ENCODE measurements at regions not wholly inside any gene's neighbourhood (a gene's known extent, or its start where the extent isn't known, plus 50 kb on each side); places are given as distances from the start of the nearest gene placed in this dataset.

DNA sequence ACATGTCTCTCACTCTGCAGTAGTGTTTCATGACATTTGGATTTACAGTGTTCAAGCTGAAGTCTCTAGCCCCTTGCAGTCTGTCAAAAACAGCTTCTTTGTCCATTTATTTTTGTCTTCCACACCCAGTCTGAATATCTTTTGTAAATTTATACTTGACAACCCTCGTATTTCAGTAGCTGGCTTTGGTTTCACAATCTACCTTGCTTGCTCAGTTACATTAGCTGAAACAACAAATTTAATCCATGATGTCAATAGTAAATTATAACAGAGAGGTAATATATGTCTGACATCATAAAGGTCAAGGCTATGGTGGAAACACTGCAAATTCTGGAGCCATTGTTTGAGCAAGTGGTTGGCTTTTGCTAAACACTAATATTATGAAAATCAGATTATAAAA lies 328.7 kb downstream of the MTX2 start:
- H3K27me3 ChIP-seq (ENCODE audit: low read depth, low read length): no peaks in the 10 kb centered on the region
- no peak overlapping the region for H3K4me3 ChIP-seq (ENCODE audit: low read depth in 1 of 2, low read length in 2 of 2)
- no peaks in the 10 kb centered on the region for H3K9me3 ChIP-seq (ENCODE audit: control insufficient read depth in 1 of 2, low read length in 2 of 2)
- peaks cover 0 to 4% of the 10 kb centered on the region in 2 donors for H3K4me1 ChIP-seq (ENCODE audit: control insufficient read depth in 1 of 2, insufficient read depth in 2 of 2, low read length in 2 of 2)
- H3K27ac ChIP-seq (ENCODE audit: low read length): no peak overlapping the region
- no peaks in the 10 kb centered on the region for H3K36me3 ChIP-seq (ENCODE audit: control insufficient read depth in 1 of 2, insufficient read depth in 2 of 2, low read length in 2 of 2)

DNA sequence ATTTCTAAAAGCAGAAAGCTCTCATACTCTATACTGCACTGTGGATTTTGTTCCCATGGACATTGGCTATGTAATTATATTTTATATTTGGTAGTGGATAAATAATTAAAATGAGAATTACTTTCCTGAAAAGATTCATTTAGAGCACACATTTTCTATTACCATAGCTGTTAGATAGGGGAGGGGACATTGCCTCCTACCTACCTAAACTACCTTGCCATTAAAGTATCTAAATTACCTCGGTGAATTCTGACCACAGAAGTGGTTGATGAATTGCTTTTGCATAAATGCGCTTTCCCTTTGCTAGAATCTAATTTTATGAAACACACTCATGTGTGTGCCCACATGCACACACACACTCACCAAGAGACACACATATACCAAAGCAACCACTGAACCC lies 329.1 kb downstream of the MTX2 start:
- Histone ChIP-seq H3K4me1 (ENCODE audit: control insufficient read depth in 1 of 2, insufficient read depth in 2 of 2, low read length in 2 of 2) (peaks cover 0 to 4% of the 10 kb centered on the region in 2 donors), H3K27me3 (ENCODE audit: low read depth, low read length) (no peaks in the 10 kb centered on the region), H3K27ac (ENCODE audit: low read length) (no peak overlapping the region), H3K4me3 (ENCODE audit: low read depth in 1 of 2, low read length in 2 of 2) (no peak overlapping the region), H3K9me3 (ENCODE audit: control insufficient read depth in 1 of 2, low read length in 2 of 2) (no peaks in the 10 kb centered on the region), H3K36me3 (ENCODE audit: control insufficient read depth in 1 of 2, insufficient read depth in 2 of 2, low read length in 2 of 2) (no peaks in the 10 kb centered on the region)

DNA sequence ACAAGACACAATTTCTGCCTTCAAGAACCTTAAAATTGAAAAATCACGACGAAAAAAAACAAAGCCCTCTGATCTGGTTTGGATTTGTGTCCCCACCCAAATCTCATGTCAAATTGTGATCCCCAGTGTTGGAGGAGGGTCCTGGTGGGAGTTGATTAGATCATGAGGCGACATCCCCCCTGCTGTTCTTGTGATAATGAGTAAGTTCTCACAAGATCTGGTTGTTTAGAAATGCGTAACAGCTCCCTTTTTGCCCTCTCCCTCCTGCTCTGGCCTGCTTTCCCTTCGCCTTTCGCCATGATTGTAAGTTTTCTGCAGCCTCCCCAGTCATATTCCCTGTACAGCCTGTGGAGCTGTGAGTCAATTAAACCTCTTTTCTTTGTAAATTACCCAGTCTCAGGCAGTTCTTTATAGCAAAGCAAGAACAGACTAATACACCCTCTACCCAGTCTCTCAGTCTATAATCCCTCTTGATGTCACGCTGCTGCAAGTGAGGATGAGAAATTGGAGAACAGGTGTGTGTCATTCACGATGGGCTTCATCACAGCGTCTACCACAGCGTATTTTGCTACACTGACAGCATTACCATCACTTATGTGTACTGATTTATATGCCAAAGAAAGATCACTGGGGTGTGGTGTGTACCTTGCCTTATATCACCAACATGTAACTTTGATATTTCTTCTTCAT lies 330.7 kb downstream of the MTX2 start:
- Histone ChIP-seq H3K4me1 (ENCODE audit: control insufficient read depth in 1 of 2, insufficient read depth in 2 of 2, low read length in 2 of 2) (peaks cover 0 to 4% of the 10 kb centered on the region in 2 donors), H3K4me3 (ENCODE audit: low read depth in 1 of 2, low read length in 2 of 2) (no peak overlapping the region), H3K36me3 (ENCODE audit: control insufficient read depth in 1 of 2, insufficient read depth in 2 of 2, low read length in 2 of 2) (no peaks in the 10 kb centered on the region), H3K9me3 (ENCODE audit: control insufficient read depth in 1 of 2, low read length in 2 of 2) (no peaks in the 10 kb centered on the region), H3K27ac (ENCODE audit: low read length) (no peak overlapping the region), H3K27me3 (ENCODE audit: low read depth, low read length) (no peaks in the 10 kb centered on the region)

GRCh38 chr2:176601066-176601465 lies 331.8 kb downstream of the MTX2 start:
- no peaks in the 10 kb centered on the region for H3K27me3 ChIP-seq (ENCODE audit: low read depth, low read length)
- no peak overlapping the region for H3K4me3 ChIP-seq (ENCODE audit: low read depth in 1 of 2, low read length in 2 of 2)
- H3K9me3 ChIP-seq (ENCODE audit: control insufficient read depth in 1 of 2, low read length in 2 of 2): no peaks in the 10 kb centered on the region
- H3K4me1 ChIP-seq (ENCODE audit: control insufficient read depth in 1 of 2, insufficient read depth in 2 of 2, low read length in 2 of 2): peaks cover 0 to 4% of the 10 kb centered on the region in 2 donors
- no peaks in the 10 kb centered on the region for H3K36me3 ChIP-seq (ENCODE audit: control insufficient read depth in 1 of 2, insufficient read depth in 2 of 2, low read length in 2 of 2)
- no peak overlapping the region for H3K27ac ChIP-seq (ENCODE audit: low read length)

- no peak overlapping the region for H3K4me3 ChIP-seq (ENCODE audit: low read depth in 1 of 2, low read length in 2 of 2)
- H3K27ac ChIP-seq (ENCODE audit: low read length): no peak overlapping the region
- H3K36me3 ChIP-seq (ENCODE audit: control insufficient read depth in 1 of 2, insufficient read depth in 2 of 2, low read length in 2 of 2): no peaks in the 10 kb centered on the region
- no peaks in the 10 kb centered on the region for H3K27me3 ChIP-seq (ENCODE audit: low read depth, low read length)
- no peaks in the 10 kb centered on the region for H3K9me3 ChIP-seq (ENCODE audit: control insufficient read depth in 1 of 2, low read length in 2 of 2)
- H3K4me1 ChIP-seq (ENCODE audit: control insufficient read depth in 1 of 2, insufficient read depth in 2 of 2, low read length in 2 of 2): peaks cover 0 to 16% of the 10 kb centered on the region in 2 donors
Measured at GRCh38 chr2:176612036-176612435, 342.8 kb downstream of the MTX2 start.

DNA sequence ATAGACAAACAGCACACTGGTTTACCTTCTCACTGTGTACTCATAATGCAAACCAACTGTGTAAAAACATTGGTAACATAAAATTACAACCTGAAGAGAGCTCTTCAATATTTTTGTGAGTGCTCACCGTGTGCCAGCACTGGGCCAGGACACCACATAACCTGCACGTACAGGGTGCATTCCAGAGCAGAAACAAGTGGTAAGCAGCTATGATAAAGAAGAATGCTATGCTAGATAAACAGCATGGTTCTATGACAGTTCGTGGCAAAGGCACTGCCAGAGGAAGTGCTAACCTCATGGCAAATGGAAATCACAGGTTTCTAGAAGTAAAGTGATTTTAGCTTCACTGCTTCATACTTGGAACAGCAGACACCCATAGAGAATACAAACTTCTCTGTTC lies 343.5 kb downstream of the MTX2 start:
- peaks cover 0 to 16% of the 10 kb centered on the region in 2 donors for H3K4me1 ChIP-seq (ENCODE audit: control insufficient read depth in 1 of 2, insufficient read depth in 2 of 2, low read length in 2 of 2)
- no peaks in the 10 kb centered on the region for H3K9me3 ChIP-seq (ENCODE audit: control insufficient read depth in 1 of 2, low read length in 2 of 2)
- no peaks in the 10 kb centered on the region for H3K36me3 ChIP-seq (ENCODE audit: control insufficient read depth in 1 of 2, insufficient read depth in 2 of 2, low read length in 2 of 2)
- H3K27ac ChIP-seq (ENCODE audit: low read length): no peak overlapping the region
- H3K27me3 ChIP-seq (ENCODE audit: low read depth, low read length): no peaks in the 10 kb centered on the region
- H3K4me3 ChIP-seq (ENCODE audit: low read depth in 1 of 2, low read length in 2 of 2): no peak overlapping the region

- Histone ChIP-seq H3K27ac (ENCODE audit: low read length) (no peak overlapping the region), H3K9me3 (ENCODE audit: control insufficient read depth in 1 of 2, low read length in 2 of 2) (no peaks in the 10 kb centered on the region), H3K4me1 (ENCODE audit: control insufficient read depth in 1 of 2, insufficient read depth in 2 of 2, low read length in 2 of 2) (peaks cover 0 to 16% of the 10 kb centered on the region in 2 donors), H3K4me3 (ENCODE audit: low read depth in 1 of 2, low read length in 2 of 2) (no peak overlapping the region), H3K27me3 (ENCODE audit: low read depth, low read length) (no peaks in the 10 kb centered on the region), H3K36me3 (ENCODE audit: control insufficient read depth in 1 of 2, insufficient read depth in 2 of 2, low read length in 2 of 2) (no peaks in the 10 kb centered on the region)
Measured at GRCh38 chr2:176613323-176613987, 344.2 kb downstream of the MTX2 start.

GRCh38 chr2:176614049-176614448 lies 344.8 kb downstream of the MTX2 start:
- H3K36me3 ChIP-seq (ENCODE audit: control insufficient read depth in 1 of 2, insufficient read depth in 2 of 2, low read length in 2 of 2): no peaks in the 10 kb centered on the region
- H3K27me3 ChIP-seq (ENCODE audit: low read depth, low read length): no peaks in the 10 kb centered on the region
- no peak overlapping the region for H3K27ac ChIP-seq (ENCODE audit: low read length)
- peaks cover 0 to 16% of the 10 kb centered on the region in 2 donors for H3K4me1 ChIP-seq (ENCODE audit: control insufficient read depth in 1 of 2, insufficient read depth in 2 of 2, low read length in 2 of 2)
- H3K4me3 ChIP-seq (ENCODE audit: low read depth in 1 of 2, low read length in 2 of 2): no peak overlapping the region
- H3K9me3 ChIP-seq (ENCODE audit: control insufficient read depth in 1 of 2, low read length in 2 of 2): no peaks in the 10 kb centered on the region

DNA sequence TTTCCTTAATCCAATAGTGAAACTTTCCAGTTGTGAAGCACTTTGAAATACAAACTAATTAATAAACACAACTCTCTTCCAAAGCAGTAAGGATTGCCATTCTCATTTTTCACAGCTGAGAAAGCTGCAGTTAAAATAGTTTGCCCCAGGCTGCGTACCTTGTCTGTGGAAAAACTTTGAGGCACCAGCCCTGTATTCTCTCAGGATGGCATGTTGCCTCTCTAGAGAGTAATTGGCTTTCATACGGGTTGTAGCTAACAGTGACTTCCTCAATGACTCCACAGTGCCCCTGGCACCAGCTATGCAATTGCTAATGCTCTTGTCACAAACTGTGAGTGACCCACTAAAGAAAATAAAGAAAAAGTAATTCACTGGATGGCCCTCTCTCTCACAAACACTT lies 345.7 kb downstream of the MTX2 start:
- Histone ChIP-seq H3K9me3 (ENCODE audit: control insufficient read depth in 1 of 2, low read length in 2 of 2) (no peaks in the 10 kb centered on the region), H3K4me3 (ENCODE audit: low read depth in 1 of 2, low read length in 2 of 2) (no peak overlapping the region), H3K27ac (ENCODE audit: low read length) (no peak overlapping the region), H3K27me3 (ENCODE audit: low read depth, low read length) (no peaks in the 10 kb centered on the region), H3K4me1 (ENCODE audit: control insufficient read depth in 1 of 2, insufficient read depth in 2 of 2, low read length in 2 of 2) (peaks cover 0 to 16% of the 10 kb centered on the region in 2 donors), H3K36me3 (ENCODE audit: control insufficient read depth in 1 of 2, insufficient read depth in 2 of 2, low read length in 2 of 2) (no peaks in the 10 kb centered on the region)

- H3K27me3 ChIP-seq (ENCODE audit: low read depth, low read length): no peaks in the 10 kb centered on the region
- H3K4me3 ChIP-seq (ENCODE audit: low read depth in 1 of 2, low read length in 2 of 2): no peak overlapping the region
- H3K9me3 ChIP-seq (ENCODE audit: control insufficient read depth in 1 of 2, low read length in 2 of 2): no peaks in the 10 kb centered on the region
- H3K4me1 ChIP-seq (ENCODE audit: control insufficient read depth in 1 of 2, insufficient read depth in 2 of 2, low read length in 2 of 2): peaks cover 0 to 2% of the 10 kb centered on the region in 2 donors
- H3K36me3 ChIP-seq (ENCODE audit: control insufficient read depth in 1 of 2, insufficient read depth in 2 of 2, low read length in 2 of 2): no peaks in the 10 kb centered on the region
- H3K27ac ChIP-seq (ENCODE audit: low read length): no peak overlapping the region
Measured at GRCh38 chr2:176619504-176619903, 350.3 kb downstream of the MTX2 start.

DNA sequence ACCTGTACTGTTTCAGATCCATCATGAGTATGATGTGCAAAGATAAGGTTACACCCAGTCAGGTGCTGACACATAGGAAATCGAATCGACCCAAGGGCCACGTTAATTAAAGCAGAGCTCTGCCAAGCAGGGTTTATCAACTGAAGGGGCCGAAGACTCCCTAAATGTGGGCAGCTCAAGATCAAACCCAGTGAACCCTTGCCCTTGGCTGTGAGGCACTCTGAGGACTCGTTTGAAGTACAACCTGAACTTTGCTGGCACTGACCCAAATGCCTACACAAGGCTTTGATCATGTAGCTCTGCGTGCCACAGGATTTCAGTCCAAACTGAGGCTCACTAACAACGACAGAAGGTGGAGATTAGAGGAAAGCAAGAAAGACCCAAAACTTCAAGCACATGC lies 352.1 kb downstream of the MTX2 start:
- H3K9me3 ChIP-seq (ENCODE audit: control insufficient read depth in 1 of 2, low read length in 2 of 2): no peaks in the 10 kb centered on the region
- H3K4me1 ChIP-seq (ENCODE audit: control insufficient read depth in 1 of 2, insufficient read depth in 2 of 2, low read length in 2 of 2): no peaks in the 10 kb centered on the region
- H3K27me3 ChIP-seq (ENCODE audit: low read depth, low read length): no peaks in the 10 kb centered on the region
- H3K4me3 ChIP-seq (ENCODE audit: low read depth in 1 of 2, low read length in 2 of 2): no peak overlapping the region
- H3K36me3 ChIP-seq (ENCODE audit: control insufficient read depth in 1 of 2, insufficient read depth in 2 of 2, low read length in 2 of 2): no peaks in the 10 kb centered on the region
- H3K27ac ChIP-seq (ENCODE audit: low read length): no peak overlapping the region

GRCh38 chr2:176622792-176623191 lies 353.6 kb downstream of the MTX2 start:
- Histone ChIP-seq H3K4me3 (ENCODE audit: low read depth in 1 of 2, low read length in 2 of 2) (no peak overlapping the region), H3K27ac (ENCODE audit: low read length) (no peak overlapping the region), H3K36me3 (ENCODE audit: control insufficient read depth in 1 of 2, insufficient read depth in 2 of 2, low read length in 2 of 2) (no peaks in the 10 kb centered on the region), H3K9me3 (ENCODE audit: control insufficient read depth in 1 of 2, low read length in 2 of 2) (no peaks in the 10 kb centered on the region), H3K27me3 (ENCODE audit: low read depth, low read length) (no peaks in the 10 kb centered on the region), H3K4me1 (ENCODE audit: control insufficient read depth in 1 of 2, insufficient read depth in 2 of 2, low read length in 2 of 2) (peaks cover 0 to 6% of the 10 kb centered on the region in 2 donors)
